GM20000 (cell line): ENCODE measurements at regions not wholly inside any gene's neighbourhood (a gene's known extent, or its start where the extent isn't known, plus 50 kb on each side); places are given as distances from the start of the nearest gene placed in this dataset.
"Not testable (repeated sequence)": the region's sequence is repeated elsewhere in the genome, so short reads cannot be mapped to it uniquely, and the experiment has no call there.

ENCODE experiments used
- DNase-seq: peaks from one replicate; pipeline ENCODE4 v3.0.0; 2012; ENCODE audit warnings: low spot score
- CTCF ChIP-seq: IDR thresholded peaks from 2 replicates; pipeline ENCODE4 v1.5.1; 2012; ENCODE audit warnings: mild to moderate bottlenecking, control low read depth; ENCODE audit errors: extremely low read depth, missing control alignments

- DNase-seq = no peak
- TF ChIP-seq CTCF = no peak
Measured at GRCh38 chr2:144920755-144921530, 401.0 kb upstream of the ZEB2 start.

DNA sequence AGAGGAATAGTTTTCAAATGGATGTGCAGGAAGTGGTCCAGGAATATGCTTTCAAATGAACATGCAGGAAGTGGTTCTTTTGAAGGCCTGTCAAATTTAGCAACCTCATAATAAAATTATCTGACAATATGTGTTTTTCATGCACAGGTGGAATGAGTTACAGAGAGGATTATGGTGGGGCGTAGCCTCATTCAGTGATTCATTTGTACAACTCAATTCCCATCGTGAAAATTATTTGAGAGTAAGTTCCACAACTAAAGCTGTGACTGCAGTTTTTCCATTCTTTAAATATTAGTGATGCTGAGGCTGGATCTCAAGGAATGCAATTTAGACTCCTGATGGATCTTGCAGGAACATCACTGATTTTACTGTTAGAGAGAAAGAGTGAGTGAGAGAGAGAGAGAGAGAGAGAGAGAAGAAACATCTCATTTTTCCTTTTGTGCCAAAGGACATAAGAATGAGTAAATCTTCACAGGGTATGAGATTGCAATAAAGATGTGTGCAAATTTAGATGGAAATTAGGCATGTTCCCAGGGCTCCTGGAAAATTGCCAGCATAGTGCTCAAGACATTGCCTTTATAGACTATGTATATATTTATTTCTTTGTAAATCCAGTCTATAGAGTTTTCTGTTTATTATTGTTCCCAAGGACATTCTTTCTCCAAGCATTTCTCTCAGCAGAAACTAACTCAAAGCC is 394.9 kb upstream of the ZEB2 start:
- no peak for DNase-seq
- no peak for TF ChIP-seq CTCF

- no peak for DNase-seq
- TF ChIP-seq CTCF = no peak
Measured at GRCh38 chr2:144914113-144914512, 394.2 kb upstream of the ZEB2 start.

GRCh38 chr2:144912206-144912605 is 392.3 kb upstream of the ZEB2 start:
- no peak for TF ChIP-seq CTCF

GRCh38 chr2:144905956-144906355 is 386.0 kb upstream of the ZEB2 start:
- no peak for DNase-seq
- no peak for TF ChIP-seq CTCF

More at GRCh38 chr2:144912206-144912605, 392.3 kb upstream of the ZEB2 start:
- no peak for DNase-seq

DNA sequence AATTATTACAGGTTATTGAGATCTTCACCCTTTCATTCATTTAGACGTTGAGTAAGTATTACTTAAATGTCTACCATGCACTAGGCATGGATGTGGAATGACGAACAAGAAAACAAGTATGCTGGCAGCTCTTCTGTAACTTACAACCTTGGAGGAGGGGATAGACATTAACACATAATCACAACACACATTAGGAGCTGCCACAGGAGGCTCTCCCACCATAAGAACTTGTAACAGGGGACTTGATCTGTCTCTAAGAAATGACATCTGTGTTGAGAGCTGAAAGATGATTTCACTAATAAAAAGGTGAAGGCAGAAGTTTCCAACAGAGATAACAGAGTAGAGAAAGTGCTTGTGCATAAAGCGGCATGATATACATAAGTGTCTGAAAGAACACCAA is 384.7 kb upstream of the ZEB2 start:
- no peak for TF ChIP-seq CTCF

DNA sequence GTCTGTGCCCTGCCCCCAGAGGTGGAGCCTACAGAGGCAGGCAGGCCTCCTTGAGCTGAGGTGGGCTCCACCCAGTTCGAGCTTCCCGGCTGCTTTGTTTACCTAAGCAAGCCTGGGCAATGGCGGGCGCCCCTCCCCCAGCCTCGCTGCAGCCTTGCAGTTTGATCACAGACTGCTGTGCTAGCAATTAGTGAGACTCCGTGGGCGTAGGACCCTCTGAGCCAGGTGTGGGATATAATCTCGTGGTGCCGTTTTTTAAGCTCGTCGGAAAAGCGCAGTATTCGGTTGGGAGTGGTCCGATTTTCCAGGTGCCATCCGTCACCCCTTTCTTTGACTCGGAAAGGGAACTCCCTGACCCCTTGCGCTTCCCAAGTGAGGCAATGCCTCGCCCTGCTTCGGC is 383.1 kb upstream of the ZEB2 start:
- not testable (repeated sequence) for DNase-seq

More for the DNA sequence above, 384.7 kb upstream of the ZEB2 start:
- DNase-seq = no peak

DNA sequence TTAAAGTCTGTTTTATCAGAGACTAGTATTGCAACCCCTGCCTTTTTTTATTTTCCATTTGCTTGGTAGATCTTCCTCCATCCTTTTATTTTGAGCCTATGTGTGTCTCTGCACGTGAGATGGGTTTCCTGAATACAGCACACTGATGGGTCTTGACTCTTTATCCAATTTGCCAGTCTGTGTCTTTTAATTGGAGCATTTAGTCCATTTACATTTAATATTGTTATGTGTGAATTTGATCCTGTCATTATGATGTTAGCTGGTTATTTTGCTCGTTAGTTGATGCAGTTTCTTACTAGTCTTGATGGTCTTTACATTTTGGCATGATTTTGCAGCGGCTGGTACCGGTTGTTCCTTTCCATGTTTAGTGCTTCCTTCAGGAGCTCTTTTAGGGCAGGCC is 381.5 kb upstream of the ZEB2 start:
- DNase-seq = not testable (repeated sequence)
